Body of pancreas (tissue), 4 donors: ENCODE measurements at regions not wholly inside any gene's neighbourhood (a gene's known extent, or its start where the extent isn't known, plus 50 kb on each side); places are given as distances from the start of the nearest gene placed in this dataset.
"Not testable (repeated sequence)": the region's sequence is repeated elsewhere in the genome, so short reads cannot be mapped to it uniquely, and the experiment has no call there.

Experiments
- ATAC-seq: fragments of 150-250 bp; one replicate; pipeline ENCODE4 v1.9.1; 2016
- DNase-seq, 4 donors: peaks; one replicate each; pipeline ENCODE4 v3.0.0-alpha.2; 2019
- H3K27ac ChIP-seq, 4 donors: fragments of 200-600 bp; sonication (generic); 1 replicate in 3 of 4; 2 replicates in 1 of 4; pipeline versions ENCODE4 v1.5.1 to v1.6.1; 2016 to 2019; ENCODE audit warnings: mild to moderate bottlenecking in 1 of 4, mixed read lengths in 1 of 4, moderate library complexity in 1 of 4
- H3K27me3 ChIP-seq, 2 donors: fragments of 200-600 bp; sonication (generic); one replicate each; pipeline ENCODE4 v1.6.0; 2016; ENCODE audit warnings: mild to moderate bottlenecking in 1 of 2
- H3K36me3 ChIP-seq, 2 donors: fragments of 200-600 bp; sonication (generic); replicated peaks in 1 of 2; 2 replicates each; pipeline ENCODE4 v1.5.1; 2016; ENCODE audit warnings: low read depth in 2 of 2; ENCODE audit not compliant: insufficient read depth in 1 of 2
- H3K4me1 ChIP-seq: fragments of 200-600 bp; sonication (generic); one replicate; pipeline ENCODE4 v1.6.0; 2016
- H3K4me3 ChIP-seq, 2 donors: fragments of 200-600 bp; sonication (generic); 1 replicate in 1 of 2; 2 replicates in 1 of 2; pipeline ENCODE4 v1.5.1; 2016 to 2019
- H3K9me3 ChIP-seq, 3 donors: fragments of 200-600 bp; sonication (generic); 1 replicate in 2 of 3; 2 replicates in 1 of 3; pipeline ENCODE4 v1.5.1; 2016
- POLR2A ChIP-seq, 3 donors: fragments of 450-650 bp; IDR thresholded peaks; one replicate each; pipeline ENCODE4 v1.6.1; 2016; ENCODE audit warnings: antibody characterized with exemption in 3 of 3, mild to moderate bottlenecking in 2 of 3
- WGBS, 2 donors: methylation state at CpG; one replicate each; pipeline ENCODE4 v1.1.5; 2017; 5-methylcytosine and 5-hydroxymethylcytosine counted together
- intact Hi-C: fragments of 100-400 bp; cut with DNase I; formaldehyde crosslinking; loops from one replicate; pipeline ENCODE4 v1.15.1; 2023
- TF ChIP-seq, protein P1 (sequence below), 7 experiments: fragments of 450-650 bp in 4 of 7; fragments of 200-600 bp in 3 of 7; sonication (generic) in 3 of 7; IDR thresholded peaks; one replicate each; pipeline ENCODE4 v1.5.1; 2016 to 2019; ENCODE audit warnings: antibody characterized with exemption in 7 of 7

DNA sequence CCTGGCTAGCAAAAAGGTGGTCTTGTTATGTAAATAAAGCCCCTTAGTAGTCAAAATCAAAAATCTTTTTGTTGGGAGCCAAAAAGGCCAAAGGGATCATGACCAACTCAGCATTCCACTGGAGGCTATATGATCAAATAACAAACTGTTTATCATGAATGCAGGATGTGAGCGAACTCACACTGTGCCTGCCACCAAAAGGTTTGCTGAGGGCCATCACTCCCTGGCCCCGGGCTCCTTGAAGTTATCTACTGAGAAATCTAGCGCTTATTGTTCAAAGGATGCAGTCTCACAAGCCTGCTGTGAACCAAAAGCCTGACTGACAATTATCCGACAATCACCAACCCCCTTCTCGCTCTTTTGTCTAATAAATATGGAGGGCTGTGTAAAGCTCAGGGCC, 107.2 kb upstream of the DDHD1 start:
- DNase-seq (no peak), ATAC-seq (no peak)
- H3K36me3 ChIP-seq, result no peaks in the 10 kb centered on the region
- H3K27me3 ChIP-seq, result no peaks in the 10 kb centered on the region
- TF ChIP-seq, protein P1, sequence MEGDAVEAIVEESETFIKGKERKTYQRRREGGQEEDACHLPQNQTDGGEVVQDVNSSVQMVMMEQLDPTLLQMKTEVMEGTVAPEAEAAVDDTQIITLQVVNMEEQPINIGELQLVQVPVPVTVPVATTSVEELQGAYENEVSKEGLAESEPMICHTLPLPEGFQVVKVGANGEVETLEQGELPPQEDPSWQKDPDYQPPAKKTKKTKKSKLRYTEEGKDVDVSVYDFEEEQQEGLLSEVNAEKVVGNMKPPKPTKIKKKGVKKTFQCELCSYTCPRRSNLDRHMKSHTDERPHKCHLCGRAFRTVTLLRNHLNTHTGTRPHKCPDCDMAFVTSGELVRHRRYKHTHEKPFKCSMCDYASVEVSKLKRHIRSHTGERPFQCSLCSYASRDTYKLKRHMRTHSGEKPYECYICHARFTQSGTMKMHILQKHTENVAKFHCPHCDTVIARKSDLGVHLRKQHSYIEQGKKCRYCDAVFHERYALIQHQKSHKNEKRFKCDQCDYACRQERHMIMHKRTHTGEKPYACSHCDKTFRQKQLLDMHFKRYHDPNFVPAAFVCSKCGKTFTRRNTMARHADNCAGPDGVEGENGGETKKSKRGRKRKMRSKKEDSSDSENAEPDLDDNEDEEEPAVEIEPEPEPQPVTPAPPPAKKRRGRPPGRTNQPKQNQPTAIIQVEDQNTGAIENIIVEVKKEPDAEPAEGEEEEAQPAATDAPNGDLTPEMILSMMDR (IDR thresholded peaks at IDR 0.05), result no peak
- H3K27ac ChIP-seq, result no peak overlapping the region
- no peak overlapping the region for H3K4me3 ChIP-seq
- H3K4me1 ChIP-seq, result no peaks in the 10 kb centered on the region
- WGBS, 2 donors, result 75 to 84% methylated on average over 5 of the region's 5 CpGs
- intact Hi-C loops, result no loop called here
- no peaks in the 10 kb centered on the region for H3K9me3 ChIP-seq

DNA sequence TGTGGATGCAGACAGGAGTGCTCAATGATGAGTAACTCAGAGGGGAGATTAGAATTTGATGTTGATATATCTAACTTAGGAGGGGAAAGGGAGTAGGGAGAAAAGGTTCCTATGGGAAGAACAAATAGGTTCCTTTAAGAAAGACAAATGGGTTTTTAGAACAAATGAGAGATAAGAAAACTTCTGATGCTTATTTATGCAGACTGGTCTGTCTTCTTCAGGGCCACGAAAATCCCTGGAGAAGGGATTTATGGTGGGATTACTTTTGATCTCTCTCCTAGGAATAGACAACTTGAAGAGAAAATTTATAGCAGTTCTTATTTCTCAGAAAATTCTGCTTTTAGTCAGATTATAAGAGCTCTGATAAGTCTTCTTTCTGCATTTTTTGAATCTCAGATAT, 99.0 kb upstream of the DDHD1 start:
- Histone ChIP-seq H3K27ac (no peak overlapping the region), H3K9me3 (peaks cover 0 to 4% (median 0%) of the 10 kb centered on the region in 3 donors), H3K27me3 (no peaks in the 10 kb centered on the region), H3K4me1 (peaks cover 14% of the 10 kb centered on the region), H3K36me3 (no peaks in the 10 kb centered on the region), H3K4me3 (no peak overlapping the region)
- DNase-seq (no peak), ATAC-seq (no peak)
- intact Hi-C loops, result no loop called here
- no peak for TF ChIP-seq POLR2A (IDR thresholded peaks at IDR 0.05)
- TF ChIP-seq, protein P1 (IDR thresholded peaks at IDR 0.05), result no peak
- WGBS, 2 donors, result 64 to 68% methylated on average over 1 of the region's 1 CpG

DNA sequence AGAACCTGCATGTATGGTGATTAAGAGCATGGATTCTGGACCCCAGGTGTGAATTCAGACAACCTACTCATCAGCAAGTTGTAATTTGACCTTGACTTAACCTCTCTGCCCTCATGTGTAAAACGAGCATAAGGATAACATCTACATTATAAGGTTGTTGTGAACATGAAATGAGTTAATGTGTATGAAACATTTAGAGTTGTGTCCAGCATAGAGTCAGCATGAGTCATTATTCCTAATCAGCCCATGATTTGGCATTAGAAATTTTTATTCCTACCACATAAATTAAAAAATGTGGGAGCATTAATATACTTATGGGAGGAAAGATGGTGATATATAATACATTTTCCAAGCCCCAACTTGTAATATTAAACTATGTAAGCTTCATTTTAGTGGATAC, 95.9 kb upstream of the DDHD1 start:
- ATAC-seq (no peak), DNase-seq (no peak)
- H3K4me1 ChIP-seq, result peaks cover 16% of the 10 kb centered on the region
- intact Hi-C loops, result no loop called here
- no peaks in the 10 kb centered on the region for H3K27me3 ChIP-seq
- no peak overlapping the region for H3K4me3 ChIP-seq
- no peak for TF ChIP-seq POLR2A (IDR thresholded peaks at IDR 0.05)
- TF ChIP-seq, protein P1 (IDR thresholded peaks at IDR 0.05), result no peak
- peaks cover 0 to 4% (median 0%) of the 10 kb centered on the region in 3 donors for H3K9me3 ChIP-seq
- H3K36me3 ChIP-seq, result no peaks in the 10 kb centered on the region
- 4 to 12% methylated on average over 1 of the region's 1 CpG for WGBS, 2 donors
- no peak overlapping the region for H3K27ac ChIP-seq

DNA sequence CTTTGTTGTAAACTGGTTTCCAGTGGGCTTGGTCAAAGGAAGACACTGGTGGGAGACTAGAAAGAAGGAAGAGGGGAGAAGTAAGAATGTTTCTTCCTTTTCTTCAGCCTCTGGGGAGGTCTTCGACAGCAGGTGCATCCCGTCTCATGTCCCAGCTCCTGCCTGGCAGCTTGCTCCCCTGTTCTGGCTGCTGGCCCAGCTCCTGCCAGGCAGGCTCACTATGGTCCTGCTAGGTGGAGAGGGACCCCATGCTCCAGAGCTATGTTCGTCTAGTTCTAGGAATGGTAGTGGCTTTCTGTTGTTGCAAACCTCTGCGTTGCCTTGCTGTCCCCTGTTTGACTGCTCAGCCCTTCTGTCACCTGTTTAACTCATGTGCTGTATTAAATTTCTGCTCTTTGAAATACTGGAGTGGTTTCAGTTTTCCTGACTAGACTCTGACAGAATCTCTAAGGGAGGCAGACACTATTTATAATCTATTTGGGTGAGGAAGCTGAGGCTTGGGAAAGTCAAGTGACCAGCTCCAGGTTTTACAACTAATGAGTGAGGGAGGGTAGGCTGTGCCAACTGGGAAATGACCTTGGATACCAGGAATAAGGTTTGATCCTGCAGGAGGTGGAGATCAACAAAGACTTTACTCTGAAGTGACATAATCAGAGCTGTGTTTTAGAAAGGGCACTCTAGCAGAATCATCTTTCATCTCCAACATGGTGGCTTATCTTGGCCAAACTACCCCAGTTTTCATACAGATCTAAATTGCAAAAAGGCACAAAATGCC, 94.7 kb upstream of the DDHD1 start:
- H3K27ac ChIP-seq, result peak overlapping the region in 3 of 4 donors; percentile 37 to 57 (median 55)
- TF ChIP-seq POLR2A (IDR thresholded peaks at IDR 0.05), result no peak
- TF ChIP-seq, protein P1 (IDR thresholded peaks at IDR 0.05), result no peak
- peaks cover 0 to 4% (median 0%) of the 10 kb centered on the region in 3 donors for H3K9me3 ChIP-seq
- no peaks in the 10 kb centered on the region for H3K27me3 ChIP-seq
- DNase-seq, result peak; percentile 20 to 63 (median 36)
- WGBS, 2 donors, result 21 to 25% methylated on average over 3 to 4 of the region's 4 CpGs
- no peaks in the 10 kb centered on the region for H3K36me3 ChIP-seq
- peaks cover 16% of the 10 kb centered on the region for H3K4me1 ChIP-seq
- H3K4me3 ChIP-seq, result no peak overlapping the region
- ATAC-seq, result peak; percentile 74
- intact Hi-C loops, result no loop called here

DNA sequence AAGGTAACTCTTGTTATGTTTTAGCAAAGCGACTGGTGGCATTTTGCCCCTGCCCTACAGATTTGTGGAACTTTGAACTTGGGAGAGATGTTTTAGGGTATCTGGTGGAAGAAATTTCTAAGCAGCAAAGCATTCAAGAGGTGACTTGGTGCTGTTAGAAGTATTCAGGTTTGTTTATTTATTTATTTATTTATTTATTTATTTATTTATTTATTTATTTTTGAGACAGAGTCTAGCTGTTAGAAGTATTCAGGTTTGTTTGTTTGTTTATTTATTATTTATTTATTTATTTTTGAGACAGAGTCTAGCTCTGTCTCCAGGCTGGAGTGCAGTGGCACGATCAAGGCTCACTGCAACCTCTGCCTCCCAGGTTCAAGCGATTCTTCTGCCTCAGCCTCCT, 89.8 kb upstream of the DDHD1 start:
- H3K36me3 ChIP-seq, H3K27me3 ChIP-seq, DNase-seq, intact Hi-C loops, H3K9me3 ChIP-seq, H3K4me3 ChIP-seq, H3K27ac ChIP-seq, H3K4me1 ChIP-seq, ATAC-seq: not testable (repeated sequence)
- 83 to 90% methylated on average over 3 of the region's 3 CpGs for whole genome bisulfite sequencing, 2 donors
